ENCODE measurements at regions not wholly inside any gene's neighbourhood (a gene's known extent, or its start where the extent isn't known, plus 50 kb on each side); places are given as distances from the start of the nearest gene placed in this dataset.

- DNase-seq, result peak; percentile 33
- H3K36me3 ChIP-seq (ENCODE audit: low read depth), result no peaks in the 10 kb centered on the region
- H3K4me2 ChIP-seq (ENCODE audit: unreplicated experiment), result peak overlapping the region; percentile 13
- no peak overlapping the region for H3K4me3 ChIP-seq
- peaks cover 33% of the 10 kb centered on the region for H3F3A ChIP-seq (ENCODE audit: insufficient read depth)
- H2AFZ ChIP-seq, result 0 out of 2 replicates have a peak overlapping the region, but pooled peaks have one; percentile 37
- no peaks in the 10 kb centered on the region for H3K9me3 ChIP-seq (ENCODE audit: low read depth)
- TF ChIP-seq EZH2 (IDR thresholded peaks at IDR 0.05; ENCODE audit: insufficient read depth, poor library complexity, severe bottlenecking) (no peak), EZH2phosphoT487 (IDR thresholded peaks at IDR 0.05; ENCODE audit: insufficient read depth, low read depth) (no peak)
- in situ Hi-C loops (cut with MboI), result no loop called here
- no peaks in the 10 kb centered on the region for H4K20me1 ChIP-seq (ENCODE audit: insufficient read depth)
- no peaks in the 10 kb centered on the region for H3K79me2 ChIP-seq (ENCODE audit: insufficient read depth)
- peak overlapping the region; percentile 69 for H3K27ac ChIP-seq
- H3K9ac ChIP-seq, result peak overlapping the region; percentile 42; the same call in 1 of the 2 replicates
- no peaks in the 10 kb centered on the region for H3K9me2 ChIP-seq (ENCODE audit: insufficient read depth)
- peaks cover 60% of the 10 kb centered on the region for H3K4me1 ChIP-seq (ENCODE audit: insufficient read depth)
- 50 to 54% methylated on average over 2 of the region's 2 CpGs for WGBS, 2 experiments (ENCODE audit: low coverage in 1 of 2, low lambda C conversion rate in 2 of 2, missing lambda C conversion rate in 2 of 2)
- no peaks in the 10 kb centered on the region for H3K27me3 ChIP-seq (replicated peaks; ENCODE audit: insufficient read depth)
Observed at GRCh38 chr4:128387600-128388351, 100.2 kb upstream of the PGRMC2 start.

GRCh38 chr4:128386761-128387599 lies 99.4 kb upstream of the PGRMC2 start:
- peaks cover 33% of the 10 kb centered on the region for H3F3A ChIP-seq (ENCODE audit: insufficient read depth)
- no peaks in the 10 kb centered on the region for H3K27me3 ChIP-seq (replicated peaks; ENCODE audit: insufficient read depth)
- in situ Hi-C loops (cut with MboI), result no loop called here
- H4K20me1 ChIP-seq (ENCODE audit: insufficient read depth), result no peaks in the 10 kb centered on the region
- H3K4me3 ChIP-seq, result peak overlapping the region; percentile 43
- TF ChIP-seq EZH2 (IDR thresholded peaks at IDR 0.05; ENCODE audit: insufficient read depth, poor library complexity, severe bottlenecking) (no peak), EZH2phosphoT487 (IDR thresholded peaks at IDR 0.05; ENCODE audit: insufficient read depth, low read depth) (no peak)
- 1 to 2% methylated on average over 15 of the region's 15 CpGs for WGBS, 2 experiments (ENCODE audit: low coverage in 1 of 2, low lambda C conversion rate in 2 of 2, missing lambda C conversion rate in 2 of 2)
- H2AFZ ChIP-seq, result peak overlapping the region; percentile 37; the same call in 1 of the 2 replicates
- no peaks in the 10 kb centered on the region for H3K9me3 ChIP-seq (ENCODE audit: low read depth)
- no peaks in the 10 kb centered on the region for H3K79me2 ChIP-seq (ENCODE audit: insufficient read depth)
- H3K4me2 ChIP-seq (ENCODE audit: unreplicated experiment), result peak overlapping the region; percentile 64
- peaks cover 52% of the 10 kb centered on the region for H3K4me1 ChIP-seq (ENCODE audit: insufficient read depth)
- no peaks in the 10 kb centered on the region for H3K9me2 ChIP-seq (ENCODE audit: insufficient read depth)
- no peaks in the 10 kb centered on the region for H3K36me3 ChIP-seq (ENCODE audit: low read depth)
- peak; percentile 98 for DNase-seq
- peak overlapping the region; percentile 69 for H3K27ac ChIP-seq
- peak overlapping the region; percentile 42 for H3K9ac ChIP-seq

DNA sequence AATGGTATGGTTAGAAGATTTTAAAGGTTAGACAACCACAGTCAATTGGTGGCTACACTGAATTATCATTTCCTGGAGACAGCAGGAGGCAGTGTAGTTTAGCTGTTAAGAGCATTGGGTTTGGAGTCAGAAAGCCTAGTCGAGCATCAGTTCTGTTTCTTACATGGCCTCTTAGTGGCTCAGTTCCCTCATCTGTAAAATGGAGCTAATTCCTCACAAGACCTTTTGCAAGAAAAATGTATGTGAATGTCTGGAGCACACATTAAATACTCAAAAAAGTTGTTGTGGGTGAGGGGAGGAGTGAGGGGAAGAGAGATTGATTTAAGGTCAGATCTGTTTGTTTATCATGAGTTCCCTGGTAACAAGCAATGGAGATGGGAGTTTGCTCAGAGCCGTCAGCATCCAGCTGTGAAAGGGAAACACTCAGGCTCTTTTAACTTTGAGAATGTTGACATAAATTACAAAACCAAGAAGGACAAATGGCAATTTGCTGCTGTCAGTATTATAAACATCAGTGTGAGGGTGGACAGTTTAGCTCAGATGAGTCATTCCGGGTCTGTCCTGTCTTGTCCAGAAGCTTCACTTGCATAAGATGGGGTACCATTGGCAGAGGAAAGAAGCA lies 98.2 kb upstream of the PGRMC2 start:
- no peaks in the 10 kb centered on the region for H3K36me3 ChIP-seq (ENCODE audit: low read depth)
- H3K27me3 ChIP-seq (replicated peaks; ENCODE audit: insufficient read depth), result no peaks in the 10 kb centered on the region
- peak overlapping the region; percentile 69 for H3K27ac ChIP-seq
- peak overlapping the region; percentile 64 for H3K4me2 ChIP-seq (ENCODE audit: unreplicated experiment)
- 0 out of 2 replicates have a peak overlapping the region, but pooled peaks have one; percentile 37 for H3K9ac ChIP-seq
- no peaks in the 10 kb centered on the region for H3K9me2 ChIP-seq (ENCODE audit: insufficient read depth)
- no peaks in the 10 kb centered on the region for H4K20me1 ChIP-seq (ENCODE audit: insufficient read depth)
- no peaks in the 10 kb centered on the region for H3K9me3 ChIP-seq (ENCODE audit: low read depth)
- H3F3A ChIP-seq (ENCODE audit: insufficient read depth), result peaks cover 33% of the 10 kb centered on the region
- no peak overlapping the region for H3K4me3 ChIP-seq
- no peaks in the 10 kb centered on the region for H3K79me2 ChIP-seq (ENCODE audit: insufficient read depth)
- H3K4me1 ChIP-seq (ENCODE audit: insufficient read depth), result peaks cover 48% of the 10 kb centered on the region
- TF ChIP-seq EZH2 (IDR thresholded peaks at IDR 0.05; ENCODE audit: insufficient read depth, poor library complexity, severe bottlenecking), result no peak
- no peak for TF ChIP-seq EZH2phosphoT487 (IDR thresholded peaks at IDR 0.05; ENCODE audit: insufficient read depth, low read depth)
- WGBS, 2 experiments (ENCODE audit: low coverage in 1 of 2, low lambda C conversion rate in 2 of 2, missing lambda C conversion rate in 2 of 2), result 14 to 15% methylated on average over 3 of the region's 3 CpGs
- DNase-seq, result peak; percentile 56
- in situ Hi-C loops (cut with MboI), result no loop called here
- H2AFZ ChIP-seq, result no peak overlapping the region

Data from GM23248 (cell line).